B cell (primary cell): ENCODE measurements at regions not wholly inside any gene's neighbourhood (a gene's known extent, or its start where the extent isn't known, plus 50 kb on each side); places are given as distances from the start of the nearest gene placed in this dataset.
A peak's percentile ranks its signal among the peaks of the same experiment; 100 is the strongest.

Source experiments
- ATAC-seq: fragments of 200-7000 bp; cut with Tn5 transposase; one replicate; pipeline ENCODE4 v1.10.0; 2021; ENCODE audit warnings: low read depth, mild to moderate bottlenecking, moderate number of reproducible peaks, moderate library complexity
- CTCF ChIA-PET: fragments of 350-600 bp; sonication (Branson Sonifier 250); formaldehyde crosslinking; loops from one replicate; lab custom pipeline; 2021; ENCODE audit warnings: antibody characterized with exemption, inconsistent platforms; lab: Charles Lee
- POLR2A ChIA-PET: fragments of 350-600 bp; sonication (Branson Sonifier 250); formaldehyde crosslinking; loops from one replicate; lab custom pipeline; 2021; ENCODE audit warnings: antibody characterized with exemption; lab: Charles Lee
- DNase-seq: peaks from one replicate; pipeline ENCODE4 v3.0.0; 2013
- H2AFZ ChIP-seq: 2 replicates; pipeline ENCODE4 v1.6.1; 2012; ENCODE audit warnings: mild to moderate bottlenecking, low read depth, low read length; ENCODE audit not compliant: insufficient read depth, poor library complexity, severe bottlenecking
- H3K27ac ChIP-seq, 2 donors: 1 replicate in 1 of 2; 2 replicates in 1 of 2; pipeline ENCODE4 v1.5.1; 2012 to 2013; ENCODE audit warnings: low read length in 2 of 2, mild to moderate bottlenecking in 2 of 2, moderate library complexity in 1 of 2
- H3K27me3 ChIP-seq, 4 experiments: fragments of 200-600 bp in 1 of 4; sonication (generic) in 1 of 4; replicated peaks in 1 of 4; 1 replicate in 2 of 4; 2 replicates in 2 of 4; pipeline versions ENCODE4 v1.6.1 to v1.7.0; 2013 to 2016; ENCODE audit warnings: low read length in 3 of 4, mild to moderate bottlenecking in 2 of 4, mixed read lengths in 1 of 4, moderate library complexity in 1 of 4; ENCODE audit not compliant: insufficient read depth in 4 of 4, control insufficient read depth in 3 of 4; ENCODE audit errors: control extremely low read depth in 1 of 4
- H3K36me3 ChIP-seq, 2 experiments: replicated peaks in 1 of 2; 1 replicate in 1 of 2; 2 replicates in 1 of 2; pipeline versions ENCODE4 v1.6.1 to v1.7.1; 2013; ENCODE audit warnings: low read length in 1 of 2; ENCODE audit not compliant: insufficient read depth in 2 of 2, control insufficient read depth in 1 of 2; ENCODE audit errors: control extremely low read depth in 1 of 2, extremely low read depth in 1 of 2
- H3K4me1 ChIP-seq, 2 donors: fragments of 200-600 bp in 1 of 2; sonication (generic) in 1 of 2; 1 replicate in 1 of 2; 2 replicates in 1 of 2; pipeline versions ENCODE4 v1.5.1 to v1.6.1; 2013 to 2017; ENCODE audit warnings: low read length in 2 of 2; ENCODE audit not compliant: control insufficient read depth in 2 of 2, insufficient read depth in 2 of 2
- H3K4me2 ChIP-seq: replicated peaks from 2 replicates; pipeline ENCODE3; 2012; ENCODE audit warnings: mild to moderate bottlenecking, low read depth, low read length; ENCODE audit not compliant: poor library complexity, severe bottlenecking
- H3K4me3 ChIP-seq, 5 experiments: fragments of 200-600 bp in 1 of 5; sonication (generic) in 1 of 5; 1 replicate in 3 of 5; 2 replicates in 2 of 5; pipeline versions ENCODE4 v1.5.1 to v1.7.0; 2011 to 2016; ENCODE audit warnings: low read length in 4 of 5, mild to moderate bottlenecking in 4 of 5, low read depth in 2 of 5, control low read depth in 1 of 5, moderate library complexity in 1 of 5; ENCODE audit not compliant: insufficient read depth in 1 of 5; ENCODE audit errors: control extremely low read depth in 1 of 5, extremely low read depth in 1 of 5
- H3K79me2 ChIP-seq: fragments of 200-600 bp; sonication (generic); one replicate; pipeline ENCODE4 v1.6.0; 2016; ENCODE audit warnings: low read length; ENCODE audit not compliant: control insufficient read depth, insufficient read depth
- H3K9ac ChIP-seq: fragments of 200-600 bp; sonication (generic); 2 replicates; pipeline ENCODE4 v1.6.1; 2017; ENCODE audit warnings: mild to moderate bottlenecking, low read length, moderate library complexity
- H3K9me3 ChIP-seq, 3 donors: one replicate each; pipeline versions ENCODE4 v1.6.1 to v1.7.1; 2013; ENCODE audit warnings: low read length in 2 of 3; ENCODE audit not compliant: control insufficient read depth in 2 of 3, insufficient read depth in 1 of 3; ENCODE audit errors: control extremely low read depth in 1 of 3
- H4K20me1 ChIP-seq: 2 replicates; pipeline ENCODE4 v1.6.0; 2012; ENCODE audit warnings: mild to moderate bottlenecking, low read length; ENCODE audit not compliant: insufficient read depth, control insufficient read depth, poor library complexity, severe bottlenecking
- H3K27ac Mint-ChIP-seq: one replicate; pipeline ENCODE4 v1.8.0; 2021; ENCODE audit warnings: mixed read lengths
- H3K27me3 Mint-ChIP-seq: one replicate; pipeline ENCODE4 v1.8.0; 2021; ENCODE audit warnings: mixed read lengths
- H3K4me1 Mint-ChIP-seq: one replicate; pipeline ENCODE4 v1.8.0; 2021; ENCODE audit warnings: mixed read lengths
- H3K4me3 Mint-ChIP-seq: one replicate; pipeline ENCODE4 v1.8.0; 2021; ENCODE audit warnings: mixed read lengths
- H3K9me3 Mint-ChIP-seq: one replicate; pipeline ENCODE4 v1.8.0; 2022; ENCODE audit warnings: mixed read lengths; ENCODE audit not compliant: insufficient read depth
- EZH2 ChIP-seq: IDR thresholded peaks from 2 replicates; pipeline ENCODE4 v1.6.1; 2012; ENCODE audit warnings: borderline replicate concordance, low read depth, mild to moderate bottlenecking, moderate library complexity, low read length; ENCODE audit not compliant: insufficient read depth, poor library complexity, severe bottlenecking
- WGBS: methylation state at CpG from one replicate; pipeline ENCODE4 v1.1.5; 2013; ENCODE audit warnings: missing lambda C conversion rate; ENCODE audit not compliant: insufficient coverage; 5-methylcytosine and 5-hydroxymethylcytosine counted together
- intact Hi-C: fragments of 100-400 bp; cut with micrococcal nuclease; formaldehyde crosslinking; loops from one replicate; pipeline ENCODE4 v1.10.0; 2022
- TF ChIP-seq, protein P1 (sequence below): fragments of 200-600 bp; IDR thresholded peaks from one replicate; pipeline ENCODE4 v1.8.0; 2022; ENCODE audit warnings: antibody characterized with exemption, mild to moderate bottlenecking

DNA sequence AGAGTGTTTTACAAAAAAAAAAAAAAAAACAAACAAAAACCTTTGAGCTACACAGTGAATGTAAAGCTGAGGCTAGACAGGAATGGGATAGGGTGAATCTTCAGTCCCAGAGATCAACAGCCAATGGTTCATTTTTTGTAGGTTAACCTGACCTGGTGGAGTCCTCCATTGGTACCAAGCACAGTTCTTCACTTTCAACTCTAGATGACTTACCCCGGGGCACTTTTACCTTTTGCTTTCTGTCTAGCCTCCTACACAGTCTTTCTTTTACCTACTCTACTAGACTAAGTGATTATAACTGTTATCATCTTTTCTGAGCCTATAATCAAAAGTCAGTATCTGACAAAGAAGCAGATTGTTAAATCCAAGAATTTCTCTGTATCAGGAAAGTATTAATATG is 50.9 kb downstream of the ANXA2R start:
- Mint-ChIP-seq H3K9me3 (no peaks in the 10 kb centered on the region), H3K27me3 (no peaks in the 10 kb centered on the region), H3K4me1 (peaks cover 55% of the 10 kb centered on the region), H3K4me3 (peak overlapping the region; percentile 59), H3K27ac (peak overlapping the region; percentile 33)
- Histone ChIP-seq H3K4me3 (no peak overlapping the region), H2AFZ (no peak overlapping the region), H4K20me1 (no peaks in the 10 kb centered on the region), H3K79me2 (peaks cover 41% of the 10 kb centered on the region), H3K4me1 (peaks cover 26 to 28% of the 10 kb centered on the region in 2 donors), H3K36me3 (peaks cover 1 to 7% of the 10 kb centered on the region in 2 experiments), H3K9me3 (peaks cover 0 to 5% (median 0%) of the 10 kb centered on the region in 3 donors), H3K4me2 (peak overlapping the region; percentile 84), H3K9ac (no peak overlapping the region), H3K27me3 (no peaks in the 10 kb centered on the region), H3K27ac (no peak overlapping the region)
- WGBS = no CpG with 5 or more reads among the region's 1 CpG
- no peak for DNase-seq
- POLR2A ChIA-PET = interaction anchor here (0.8 to 1.2 kb wide), 2 partner anchors 38 to 40 kb away, joined by 4 to 7 read pairs; no protein-coding TSS in a partner anchor
- TF ChIP-seq, protein P1, sequence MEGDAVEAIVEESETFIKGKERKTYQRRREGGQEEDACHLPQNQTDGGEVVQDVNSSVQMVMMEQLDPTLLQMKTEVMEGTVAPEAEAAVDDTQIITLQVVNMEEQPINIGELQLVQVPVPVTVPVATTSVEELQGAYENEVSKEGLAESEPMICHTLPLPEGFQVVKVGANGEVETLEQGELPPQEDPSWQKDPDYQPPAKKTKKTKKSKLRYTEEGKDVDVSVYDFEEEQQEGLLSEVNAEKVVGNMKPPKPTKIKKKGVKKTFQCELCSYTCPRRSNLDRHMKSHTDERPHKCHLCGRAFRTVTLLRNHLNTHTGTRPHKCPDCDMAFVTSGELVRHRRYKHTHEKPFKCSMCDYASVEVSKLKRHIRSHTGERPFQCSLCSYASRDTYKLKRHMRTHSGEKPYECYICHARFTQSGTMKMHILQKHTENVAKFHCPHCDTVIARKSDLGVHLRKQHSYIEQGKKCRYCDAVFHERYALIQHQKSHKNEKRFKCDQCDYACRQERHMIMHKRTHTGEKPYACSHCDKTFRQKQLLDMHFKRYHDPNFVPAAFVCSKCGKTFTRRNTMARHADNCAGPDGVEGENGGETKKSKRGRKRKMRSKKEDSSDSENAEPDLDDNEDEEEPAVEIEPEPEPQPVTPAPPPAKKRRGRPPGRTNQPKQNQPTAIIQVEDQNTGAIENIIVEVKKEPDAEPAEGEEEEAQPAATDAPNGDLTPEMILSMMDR = no peak
- no peak for TF ChIP-seq EZH2
- intact Hi-C loops = no loop called here
- no peak for ATAC-seq
- CTCF ChIA-PET = interaction anchor here (1.0 to 11.7 kb wide), 7 partner anchors 19 to 117 kb away, joined by 3 to 194 read pairs (median 5); partner anchors contain the start of gene ANXA2R

GRCh38 chr5:42988568-42988967 is 51.6 kb downstream of the ANXA2R start:
- Histone ChIP-seq H3K27me3 (no peaks in the 10 kb centered on the region), H4K20me1 (no peaks in the 10 kb centered on the region), H3K4me2 (peak overlapping the region; percentile 84), H3K9me3 (peaks cover 0 to 5% (median 0%) of the 10 kb centered on the region in 3 donors), H3K4me1 (peaks cover 25 to 26% of the 10 kb centered on the region in 2 donors), H3K36me3 (peaks cover 2 to 7% of the 10 kb centered on the region in 2 experiments), H3K27ac (no peak overlapping the region), H3K79me2 (peaks cover 41% of the 10 kb centered on the region), H3K9ac (no peak overlapping the region), H2AFZ (no peak overlapping the region), H3K4me3 (no peak overlapping the region)
- ChIA-PET CTCF (interaction anchor here (1.0 to 11.7 kb wide), 6 partner anchors 20 to 80 kb away, joined by 3 to 194 read pairs (median 87); partner anchors contain the start of gene ANXA2R), POLR2A (interaction anchor here (0.8 to 1.2 kb wide), 2 partner anchors 37 to 39 kb away, joined by 4 to 7 read pairs; no protein-coding TSS in a partner anchor)
- no peak overlapping the region for H3K4me3 Mint-ChIP-seq
- intact Hi-C loops = no loop called here
- no peak for TF ChIP-seq EZH2
- TF ChIP-seq, protein P1 = no peak
- H3K27me3 Mint-ChIP-seq = no peaks in the 10 kb centered on the region
- ATAC-seq (no peak), DNase-seq (no peak)
- 94% methylated on average over 2 of the region's 2 CpGs for WGBS
- H3K9me3 Mint-ChIP-seq = no peaks in the 10 kb centered on the region
- peaks cover 52% of the 10 kb centered on the region for H3K4me1 Mint-ChIP-seq
- H3K27ac Mint-ChIP-seq = no peak overlapping the region
